Chondrocyte (in vitro differentiated cells): ENCODE measurements at regions not wholly inside any gene's neighbourhood (a gene's known extent, or its start where the extent isn't known, plus 50 kb on each side); places are given as distances from the start of the nearest gene placed in this dataset.

Source experiments
- DNase-seq: peaks from one replicate; pipeline ENCODE4 v3.0.0; 2021; ENCODE audit warnings: mixed read lengths, low spot score
- H3K27ac Mint-ChIP-seq: one replicate; pipeline ENCODE4 v1.8.0; 2021; ENCODE audit warnings: mild to moderate bottlenecking, moderate library complexity, mixed read lengths; ENCODE audit not compliant: unreplicated experiment
- H3K27me3 Mint-ChIP-seq: 2 replicates; pipeline ENCODE4 v1.8.0; 2021; ENCODE audit warnings: low read depth, mixed read lengths
- H3K36me3 Mint-ChIP-seq: 2 replicates; pipeline ENCODE4 v1.8.0; 2021; ENCODE audit warnings: low read depth, mixed read lengths
- H3K4me1 Mint-ChIP-seq: 2 replicates; pipeline ENCODE4 v1.8.0; 2021; ENCODE audit warnings: low read depth, mild to moderate bottlenecking, mixed read lengths
- H3K4me3 Mint-ChIP-seq: one replicate; pipeline ENCODE4 v1.8.0; 2021; ENCODE audit warnings: mild to moderate bottlenecking, moderate library complexity, mixed read lengths; ENCODE audit not compliant: unreplicated experiment
- H3K9me3 Mint-ChIP-seq: 2 replicates; pipeline ENCODE4 v1.8.0; 2021; ENCODE audit warnings: low read depth, mixed read lengths
- CTCF ChIP-seq: fragments of 200-600 bp; sonication (generic); IDR thresholded peaks from 2 replicates; pipeline ENCODE4 v1.5.0; 2021; ENCODE audit warnings: antibody characterized with exemption, mild to moderate bottlenecking, moderate library complexity

DNA sequence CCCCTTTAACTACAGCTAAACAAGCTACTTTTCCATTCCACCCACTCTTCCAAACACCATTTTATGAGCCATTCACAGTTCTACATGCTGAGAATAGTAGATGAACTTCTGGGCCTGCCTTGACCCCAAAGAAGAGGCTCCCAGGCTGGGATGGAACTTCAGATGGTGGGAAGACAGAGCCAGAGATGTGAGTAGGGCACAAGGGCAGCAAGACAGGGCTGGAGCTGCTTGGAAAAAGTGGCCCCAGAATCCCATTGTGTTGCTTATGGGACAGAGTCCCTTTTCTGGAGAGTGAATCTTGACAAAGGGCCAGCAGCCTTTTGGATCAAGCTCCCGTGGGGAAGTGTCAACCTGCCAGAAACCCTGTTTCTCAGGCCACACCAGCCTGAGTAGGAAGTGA lies 516.5 kb upstream of the PPP2R3A start:
- Mint-ChIP-seq H3K27ac (no peak overlapping the region), H3K4me1 (no peaks in the 10 kb centered on the region), H3K9me3 (no peaks in the 10 kb centered on the region), H3K4me3 (no peak overlapping the region), H3K36me3 (no peaks in the 10 kb centered on the region), H3K27me3 (peaks cover 4% of the 10 kb centered on the region)
- no peak for DNase-seq
- no peak for TF ChIP-seq CTCF

DNA sequence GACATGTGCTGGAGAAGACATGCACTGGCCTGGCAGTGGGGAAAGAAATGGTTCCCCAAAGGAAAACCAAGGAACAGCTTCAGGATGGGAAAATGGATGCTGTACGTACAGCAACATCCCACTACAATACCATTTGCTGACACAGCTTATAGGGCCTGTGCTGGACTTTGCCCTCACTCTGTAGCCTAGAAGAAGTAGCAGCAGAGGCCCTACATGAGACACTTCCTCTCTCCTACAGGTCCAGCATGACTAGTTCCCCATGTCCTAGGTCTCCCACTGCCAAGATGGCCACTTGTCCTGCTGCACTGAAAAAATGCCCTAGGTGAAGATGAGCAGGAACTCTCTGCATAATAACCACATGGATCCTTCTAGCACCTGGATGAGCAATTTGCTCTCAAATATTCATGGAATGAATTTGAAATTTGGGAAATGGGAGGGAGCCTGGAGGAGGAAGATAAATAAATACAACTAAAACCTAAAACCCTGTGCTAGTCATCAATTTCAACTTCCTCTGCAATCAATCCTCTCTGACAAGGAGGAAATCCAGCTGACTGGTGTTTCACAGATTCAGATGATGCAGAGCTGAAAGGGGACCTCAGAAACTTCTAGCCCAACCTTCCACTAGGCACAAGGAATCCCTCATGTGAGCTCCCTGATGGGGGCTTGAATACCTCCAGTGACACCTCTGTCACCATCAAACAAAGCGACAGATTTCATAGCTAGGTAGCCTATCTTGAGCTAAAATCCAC lies 514.3 kb upstream of the PPP2R3A start:
- no peak for TF ChIP-seq CTCF
- no peak for DNase-seq
- no peak overlapping the region for H3K4me3 Mint-ChIP-seq
- H3K27ac Mint-ChIP-seq: no peak overlapping the region
- no peaks in the 10 kb centered on the region for H3K4me1 Mint-ChIP-seq
- peaks cover 13% of the 10 kb centered on the region for H3K27me3 Mint-ChIP-seq
- no peaks in the 10 kb centered on the region for H3K36me3 Mint-ChIP-seq
- H3K9me3 Mint-ChIP-seq: no peaks in the 10 kb centered on the region

- H3K36me3 Mint-ChIP-seq: no peaks in the 10 kb centered on the region
- no peak overlapping the region for H3K27ac Mint-ChIP-seq
- no peak for TF ChIP-seq CTCF
- DNase-seq: no peak
- peaks cover 20% of the 10 kb centered on the region for H3K27me3 Mint-ChIP-seq
- no peaks in the 10 kb centered on the region for H3K9me3 Mint-ChIP-seq
- H3K4me1 Mint-ChIP-seq: no peaks in the 10 kb centered on the region
- no peak overlapping the region for H3K4me3 Mint-ChIP-seq
These were observed 512.6 kb upstream of the PPP2R3A start for GRCh38 chr3:135452881-135453280.

- no peaks in the 10 kb centered on the region for H3K36me3 Mint-ChIP-seq
- H3K4me3 Mint-ChIP-seq: no peak overlapping the region
- H3K9me3 Mint-ChIP-seq: no peaks in the 10 kb centered on the region
- no peaks in the 10 kb centered on the region for H3K4me1 Mint-ChIP-seq
- peaks cover 23% of the 10 kb centered on the region for H3K27me3 Mint-ChIP-seq
- no peak for DNase-seq
- no peak overlapping the region for H3K27ac Mint-ChIP-seq
- TF ChIP-seq CTCF: no peak
These were observed 512.2 kb upstream of the PPP2R3A start for GRCh38 chr3:135453326-135453725.

GRCh38 chr3:135454890-135455289 lies 510.6 kb upstream of the PPP2R3A start:
- H3K27ac Mint-ChIP-seq: no peak overlapping the region
- no peak overlapping the region for H3K4me3 Mint-ChIP-seq
- H3K4me1 Mint-ChIP-seq: no peaks in the 10 kb centered on the region
- H3K36me3 Mint-ChIP-seq: no peaks in the 10 kb centered on the region
- peaks cover 23% of the 10 kb centered on the region for H3K27me3 Mint-ChIP-seq
- TF ChIP-seq CTCF: no peak
- no peak for DNase-seq
- H3K9me3 Mint-ChIP-seq: no peaks in the 10 kb centered on the region
